Nucleus accumbens (tissue), 56 donors: ENCODE measurements at regions not wholly inside any gene's neighbourhood (a gene's known extent, or its start where the extent isn't known, plus 50 kb on each side); places are given as distances from the start of the nearest gene placed in this dataset.

Experiments
- DNase-seq, 56 donors: peaks; one replicate each; lab custom pipeline; 2025; lab: John Stamatoyannopoulos, UW

GRCh38 chr18:77967791-77968190 lies 718.1 kb downstream of the GALR1 start:
- DNase-seq, result no peak

GRCh38 chr18:77969972-77970371 lies 720.3 kb downstream of the GALR1 start:
- no peak for DNase-seq

GRCh38 chr18:77970814-77971213 lies 721.2 kb downstream of the GALR1 start:
- DNase-seq, result no peak

GRCh38 chr18:77973745-77974144 lies 724.1 kb downstream of the GALR1 start:
- DNase-seq, result no peak

- DNase-seq, result no peak
Observed at GRCh38 chr18:77974329-77974728, 724.7 kb downstream of the GALR1 start.

- DNase-seq, result no peak
Observed at GRCh38 chr18:77977331-77977730, 727.7 kb downstream of the GALR1 start.

GRCh38 chr18:77980275-77980674 lies 730.6 kb downstream of the GALR1 start:
- DNase-seq, result no peak

GRCh38 chr18:77981874-77982273 lies 732.2 kb downstream of the GALR1 start:
- DNase-seq, result no peak

GRCh38 chr18:77983270-77983669 lies 733.6 kb downstream of the GALR1 start:
- DNase-seq, result no peak

- DNase-seq, result no peak
Observed at GRCh38 chr18:77984178-77984577, 734.5 kb downstream of the GALR1 start.

GRCh38 chr18:77984833-77985232 lies 735.2 kb downstream of the GALR1 start:
- no peak for DNase-seq

- no peak for DNase-seq
Observed at GRCh38 chr18:77985526-77986281, 736.1 kb downstream of the GALR1 start.

GRCh38 chr18:77990131-77990530 lies 740.5 kb downstream of the GALR1 start:
- DNase-seq, result no peak

- DNase-seq, result no peak
Observed at GRCh38 chr18:77990901-77991300, 741.3 kb downstream of the GALR1 start.

- DNase-seq, result no peak
Observed at GRCh38 chr18:77992057-77992456, 742.4 kb downstream of the GALR1 start.

- no peak for DNase-seq
Observed at GRCh38 chr18:77993188-77993981, 743.7 kb downstream of the GALR1 start.

GRCh38 chr18:77995593-77995992 lies 745.9 kb downstream of the GALR1 start:
- no peak for DNase-seq

- DNase-seq, result no peak
Observed at GRCh38 chr18:77996737-77997136, 747.1 kb downstream of the GALR1 start.

GRCh38 chr18:78001811-78002210 lies 752.2 kb downstream of the GALR1 start:
- DNase-seq, result no peak

- DNase-seq, result no peak
Observed at GRCh38 chr18:78006006-78006773, 756.5 kb downstream of the GALR1 start.

GRCh38 chr18:78006774-78007260 lies 757.2 kb downstream of the GALR1 start:
- no peak for DNase-seq
